ENCODE measurements at regions not wholly inside any gene's neighbourhood (a gene's known extent, or its start where the extent isn't known, plus 50 kb on each side); places are given as distances from the start of the nearest gene placed in this dataset.

GRCh38 chr5:3828761-3829160 is 233.1 kb downstream of the IRX1 start:
- H3K4me3 ChIP-seq (ENCODE audit: control insufficient read depth, low read depth, low read length), result no peak overlapping the region
- DNase-seq (ENCODE audit: low read depth), result no peak
- TF ChIP-seq CTCF (IDR thresholded peaks at IDR 0.05; ENCODE audit: control insufficient read depth, insufficient read depth, low read depth, low read length, missing control alignments), result no peak

GRCh38 chr5:3833566-3833965 is 237.9 kb downstream of the IRX1 start:
- TF ChIP-seq CTCF (IDR thresholded peaks at IDR 0.05; ENCODE audit: control insufficient read depth, insufficient read depth, low read depth, low read length, missing control alignments), result no peak
- no peak overlapping the region for H3K4me3 ChIP-seq (ENCODE audit: control insufficient read depth, low read depth, low read length)
- no peak for DNase-seq (ENCODE audit: low read depth)

GRCh38 chr5:3835811-3836210 is 240.2 kb downstream of the IRX1 start:
- DNase-seq (ENCODE audit: low read depth), result no peak
- no peak for TF ChIP-seq CTCF (IDR thresholded peaks at IDR 0.05; ENCODE audit: control insufficient read depth, insufficient read depth, low read depth, low read length, missing control alignments)
- H3K4me3 ChIP-seq (ENCODE audit: control insufficient read depth, low read depth, low read length), result no peak overlapping the region

- no peak for DNase-seq (ENCODE audit: low read depth)
- H3K4me3 ChIP-seq (ENCODE audit: control insufficient read depth, low read depth, low read length), result no peak overlapping the region
- TF ChIP-seq CTCF (IDR thresholded peaks at IDR 0.05; ENCODE audit: control insufficient read depth, insufficient read depth, low read depth, low read length, missing control alignments), result no peak
Observed at GRCh38 chr5:3836528-3836927, 240.9 kb downstream of the IRX1 start.

- DNase-seq (ENCODE audit: low read depth), result no peak
- TF ChIP-seq CTCF (IDR thresholded peaks at IDR 0.05; ENCODE audit: control insufficient read depth, insufficient read depth, low read depth, low read length, missing control alignments), result no peak
Observed at GRCh38 chr5:3837506-3837905, 241.9 kb downstream of the IRX1 start.

GRCh38 chr5:3839151-3839550 is 243.5 kb downstream of the IRX1 start:
- TF ChIP-seq CTCF (IDR thresholded peaks at IDR 0.05; ENCODE audit: control insufficient read depth, insufficient read depth, low read depth, low read length, missing control alignments), result no peak
- H3K4me3 ChIP-seq (ENCODE audit: control insufficient read depth, low read depth, low read length), result no peak overlapping the region
- DNase-seq (ENCODE audit: low read depth), result no peak

More at GRCh38 chr5:3837506-3837905, 241.9 kb downstream of the IRX1 start:
- H3K4me3 ChIP-seq (ENCODE audit: control insufficient read depth, low read depth, low read length), result no peak overlapping the region

GRCh38 chr5:3842591-3842990 is 247.0 kb downstream of the IRX1 start:
- no peak for DNase-seq (ENCODE audit: low read depth)
- no peak overlapping the region for H3K4me3 ChIP-seq (ENCODE audit: control insufficient read depth, low read depth, low read length)
- TF ChIP-seq CTCF (IDR thresholded peaks at IDR 0.05; ENCODE audit: control insufficient read depth, insufficient read depth, low read depth, low read length, missing control alignments), result no peak

Data from AG09309 (cell line).